Epithelial cell of esophagus (primary cell): ENCODE measurements at regions not wholly inside any gene's neighbourhood (a gene's known extent, or its start where the extent isn't known, plus 50 kb on each side); places are given as distances from the start of the nearest gene placed in this dataset.

ENCODE experiments used
- DNase-seq: peaks from one replicate; pipeline ENCODE4 v3.0.0; 2010; ENCODE audit warnings: low read depth
- H3K4me3 ChIP-seq: 2 replicates; pipeline ENCODE4 v1.5.1; 2011; ENCODE audit warnings: mild to moderate bottlenecking, low read length, control low read depth
- TF ChIP-seq, protein P1 (sequence below): IDR thresholded peaks from 2 replicates; pipeline ENCODE4 v1.5.1; 2011; ENCODE audit warnings: low read depth, mild to moderate bottlenecking, low read length, control low read depth, inconsistent platforms; ENCODE audit not compliant: insufficient read depth; ENCODE audit errors: missing control alignments

DNA sequence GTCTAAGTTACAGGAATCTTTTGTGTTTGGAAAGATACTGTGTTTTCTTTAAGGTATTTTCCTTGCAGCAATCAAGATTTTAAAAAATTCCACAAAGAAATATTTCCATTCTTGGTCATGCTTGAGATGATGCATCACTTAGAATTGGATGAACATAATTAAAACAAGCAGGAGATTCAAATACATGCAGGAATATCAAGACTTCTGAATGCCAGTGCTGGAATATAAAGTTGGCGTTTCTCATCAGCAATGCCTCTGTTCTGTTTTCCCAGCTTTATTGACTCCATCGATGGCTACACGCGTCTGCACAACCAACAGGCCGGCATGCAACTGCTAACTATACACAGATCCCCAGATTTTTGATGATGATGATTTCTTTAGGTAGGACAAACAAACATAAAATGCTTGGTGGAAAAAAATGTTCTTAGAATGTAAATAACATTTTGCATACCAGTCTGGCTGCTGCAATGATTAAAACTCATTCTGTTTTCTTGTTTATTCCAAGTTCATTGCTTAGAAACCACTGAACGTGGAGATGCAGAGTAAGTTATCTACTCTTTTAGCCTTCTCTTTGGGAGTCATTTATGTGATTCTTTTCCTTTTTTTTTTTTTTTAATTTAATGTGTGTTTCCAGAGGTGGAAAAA, 91.3 kb upstream of the FAM171A1 start:
- TF ChIP-seq, protein P1, sequence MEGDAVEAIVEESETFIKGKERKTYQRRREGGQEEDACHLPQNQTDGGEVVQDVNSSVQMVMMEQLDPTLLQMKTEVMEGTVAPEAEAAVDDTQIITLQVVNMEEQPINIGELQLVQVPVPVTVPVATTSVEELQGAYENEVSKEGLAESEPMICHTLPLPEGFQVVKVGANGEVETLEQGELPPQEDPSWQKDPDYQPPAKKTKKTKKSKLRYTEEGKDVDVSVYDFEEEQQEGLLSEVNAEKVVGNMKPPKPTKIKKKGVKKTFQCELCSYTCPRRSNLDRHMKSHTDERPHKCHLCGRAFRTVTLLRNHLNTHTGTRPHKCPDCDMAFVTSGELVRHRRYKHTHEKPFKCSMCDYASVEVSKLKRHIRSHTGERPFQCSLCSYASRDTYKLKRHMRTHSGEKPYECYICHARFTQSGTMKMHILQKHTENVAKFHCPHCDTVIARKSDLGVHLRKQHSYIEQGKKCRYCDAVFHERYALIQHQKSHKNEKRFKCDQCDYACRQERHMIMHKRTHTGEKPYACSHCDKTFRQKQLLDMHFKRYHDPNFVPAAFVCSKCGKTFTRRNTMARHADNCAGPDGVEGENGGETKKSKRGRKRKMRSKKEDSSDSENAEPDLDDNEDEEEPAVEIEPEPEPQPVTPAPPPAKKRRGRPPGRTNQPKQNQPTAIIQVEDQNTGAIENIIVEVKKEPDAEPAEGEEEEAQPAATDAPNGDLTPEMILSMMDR, result no peak
- no peak overlapping the region for H3K4me3 ChIP-seq
- no peak for DNase-seq

DNA sequence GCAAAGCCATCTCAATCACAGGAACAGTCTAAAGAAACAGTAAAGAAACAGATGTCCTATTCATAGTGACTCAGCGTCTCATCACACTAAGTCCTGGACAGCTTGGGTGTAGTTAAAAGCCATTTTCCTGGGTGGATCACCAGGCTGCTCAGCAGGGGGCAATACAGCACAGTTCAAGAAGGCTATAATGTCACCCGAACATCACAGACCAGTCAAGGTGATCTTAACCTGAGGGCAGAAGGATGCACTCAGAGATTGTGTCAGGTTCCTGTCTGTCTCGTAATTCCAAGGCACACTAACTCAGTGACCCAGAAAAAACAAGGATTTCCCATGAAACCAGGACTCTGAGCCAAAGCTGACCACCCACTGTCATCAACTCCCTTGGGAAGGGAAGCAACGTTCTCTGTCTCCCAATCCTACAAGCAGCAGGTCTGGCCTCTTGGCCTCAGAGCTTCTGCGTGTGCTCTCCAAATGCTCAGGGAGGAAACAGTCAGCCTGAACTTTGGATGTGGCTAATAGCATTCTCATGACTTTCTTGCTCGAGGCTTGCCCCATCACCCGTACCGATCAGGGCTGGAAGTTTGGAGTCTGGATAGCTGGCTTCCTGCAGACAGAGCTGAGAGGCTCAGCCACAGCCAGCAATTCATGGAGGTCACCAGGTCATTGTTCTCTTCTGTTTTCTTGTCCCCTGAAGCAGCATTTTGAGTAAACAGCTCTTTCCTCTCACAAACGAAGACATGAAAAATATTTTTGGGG, 90.4 kb upstream of the FAM171A1 start:
- no peak overlapping the region for H3K4me3 ChIP-seq
- DNase-seq, result peak; percentile 28
- TF ChIP-seq, protein P1, result no peak

DNA sequence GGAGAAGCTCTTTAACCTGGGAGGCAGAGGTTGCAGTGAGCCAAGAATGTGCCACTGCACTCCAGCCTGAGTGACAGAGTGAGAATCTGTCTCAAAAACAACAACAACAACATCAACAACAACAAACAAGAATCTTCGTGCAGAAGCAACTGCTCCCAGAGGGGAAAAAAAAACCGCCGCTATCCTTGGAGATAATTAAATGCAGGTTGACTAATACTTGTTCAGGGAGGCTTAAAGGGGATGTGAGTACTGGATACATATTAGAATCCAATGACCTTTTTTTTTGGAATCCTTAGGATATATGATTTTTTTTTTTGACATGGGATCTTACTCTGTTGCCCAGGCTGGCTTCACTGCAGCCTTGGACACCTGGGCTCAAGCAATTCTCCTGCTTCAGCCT, 89.6 kb upstream of the FAM171A1 start:
- no peak overlapping the region for H3K4me3 ChIP-seq
- DNase-seq, result no peak
- TF ChIP-seq, protein P1, result no peak

DNA sequence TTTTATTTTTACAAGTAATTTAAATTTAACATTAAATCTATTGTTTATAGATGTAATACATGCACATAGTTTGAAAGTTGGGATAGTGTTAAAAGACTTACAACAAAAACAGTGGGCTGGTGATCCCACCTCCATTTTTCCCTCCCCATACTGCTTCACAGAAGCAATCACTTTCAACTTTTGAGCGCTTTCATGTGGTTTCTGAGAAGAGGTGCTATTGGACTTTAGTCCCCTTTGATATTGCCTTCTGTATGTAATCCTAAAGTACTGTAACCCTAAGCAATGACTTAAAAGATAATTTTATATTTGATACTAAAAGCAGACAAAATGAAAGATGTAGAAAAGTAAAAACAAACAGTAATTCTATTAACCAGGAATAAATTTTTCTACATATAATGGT, 88.1 kb upstream of the FAM171A1 start:
- DNase-seq, result no peak
- TF ChIP-seq, protein P1, result no peak
- H3K4me3 ChIP-seq, result no peak overlapping the region

DNA sequence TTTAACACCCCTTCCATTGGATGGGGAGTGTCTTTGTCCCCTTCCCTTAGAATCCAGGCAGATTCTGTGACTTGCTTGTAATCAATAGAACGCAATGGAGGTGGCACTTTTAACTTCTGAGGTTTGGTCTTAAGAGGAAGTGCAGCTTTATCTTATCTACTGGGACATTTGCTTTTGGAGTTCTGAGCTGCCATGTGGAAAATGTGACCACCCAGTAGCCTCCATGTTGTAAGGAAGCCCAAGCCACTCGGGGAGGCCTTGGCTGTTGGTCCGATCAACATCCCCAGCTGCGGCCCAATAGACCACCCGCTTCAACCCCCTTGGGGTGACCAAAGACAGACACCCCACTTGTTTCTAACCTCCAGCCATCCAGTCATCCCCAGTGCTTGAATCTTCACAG, 86.3 kb upstream of the FAM171A1 start:
- DNase-seq, result no peak
- no peak overlapping the region for H3K4me3 ChIP-seq
- TF ChIP-seq, protein P1, result no peak

DNA sequence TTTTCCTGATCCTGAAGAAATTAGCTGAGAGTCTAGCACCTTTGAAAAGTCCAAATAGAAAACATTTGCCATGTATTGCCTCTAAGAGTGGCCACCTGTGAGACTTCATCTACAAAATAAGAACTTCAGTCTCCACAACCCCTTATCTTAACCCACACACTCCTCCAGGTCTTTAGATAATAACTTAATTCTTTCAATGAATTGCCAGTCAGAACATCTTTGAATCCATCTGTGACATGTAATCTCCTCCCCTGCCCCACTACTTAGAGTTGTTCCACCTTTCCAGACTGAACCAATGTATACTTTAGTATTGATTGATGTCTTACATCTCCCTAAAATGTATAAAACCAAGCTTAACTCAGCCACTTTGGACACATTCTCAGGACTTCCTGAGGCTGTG, 84.4 kb upstream of the FAM171A1 start:
- TF ChIP-seq, protein P1, result no peak
- DNase-seq, result no peak
- H3K4me3 ChIP-seq, result no peak overlapping the region
